Panc1 (cell line): ENCODE measurements at regions not wholly inside any gene's neighbourhood (a gene's known extent, or its start where the extent isn't known, plus 50 kb on each side); places are given as distances from the start of the nearest gene placed in this dataset.

ENCODE experiments used
- ATAC-seq: fragments of 200-7000 bp; cut with Tn5 transposase; 2 replicates; pipeline ENCODE4 v1.9.1; 2020; ENCODE audit warnings: mild to moderate bottlenecking, moderate library complexity
- BruUV-seq: library from RNA; stranded (reverse); fragments of 400-500 nt; replicated peaks from 2 replicates; lab custom pipeline; 2021; lab: Mats Ljungman, UMichigan
- CTCF ChIA-PET: fragments of 300-600 bp; sonication (Branson Sonifier 250); formaldehyde crosslinking; loops from one replicate; lab custom pipeline; 2022; ENCODE audit warnings: antibody characterized with exemption; lab: Charles Lee
- POLR2A ChIA-PET: fragments of 300-600 bp; sonication (Branson Sonifier 250); formaldehyde crosslinking; loops from one replicate; lab custom pipeline; 2022; ENCODE audit warnings: antibody characterized with exemption; lab: Charles Lee
- DNase-seq: peaks from one replicate; pipeline ENCODE4 v3.0.0-alpha.2; 2010; ENCODE audit warnings: low read depth, low spot score
- H3K27ac ChIP-seq: 2 replicates; pipeline ENCODE4 v1.5.1; 2011; ENCODE audit warnings: mild to moderate bottlenecking, low read length, inconsistent platforms
- H3K27me3 ChIP-seq: fragments of 200-500 bp; sonication (Bioruptor generic); 2 replicates; pipeline ENCODE4 v1.6.0; 2014; ENCODE audit warnings: low read length, inconsistent platforms; ENCODE audit not compliant: control insufficient read depth, insufficient read depth
- H3K36me3 ChIP-seq: fragments of 200-500 bp; sonication (Bioruptor generic); 2 replicates; pipeline ENCODE4 v1.5.1; 2014; ENCODE audit warnings: inconsistent platforms, mild to moderate bottlenecking, low read length, moderate library complexity; ENCODE audit not compliant: control insufficient read depth, insufficient read depth
- H3K4me1 ChIP-seq: 2 replicates; pipeline ENCODE4 v1.5.1; 2011; ENCODE audit warnings: inconsistent platforms, mild to moderate bottlenecking, low read length, moderate library complexity; ENCODE audit not compliant: control insufficient read depth, insufficient read depth
- H3K4me3 ChIP-seq, 2 experiments: 2 replicates each; pipeline ENCODE4 v1.5.1; 2011 to 2012; ENCODE audit warnings: low read depth in 2 of 2, low read length in 2 of 2, mild to moderate bottlenecking in 2 of 2, inconsistent platforms in 1 of 2, moderate library complexity in 1 of 2
- H3K9me3 ChIP-seq: fragments of 200-500 bp; sonication (Bioruptor generic); 2 replicates; pipeline ENCODE4 v1.5.1; 2014; ENCODE audit warnings: low read depth, mild to moderate bottlenecking, inconsistent platforms, low read length, moderate library complexity; ENCODE audit not compliant: control insufficient read depth, insufficient read depth
- POLR2AphosphoS5 ChIP-seq: IDR thresholded peaks from 2 replicates; pipeline ENCODE4 v1.6.1; 2012; ENCODE audit warnings: mild to moderate bottlenecking, low read depth, low read length, moderate library complexity
- SIN3A ChIP-seq: IDR thresholded peaks from 2 replicates; pipeline ENCODE4 v1.6.1; 2012; ENCODE audit warnings: low read depth, mild to moderate bottlenecking, low read length, moderate library complexity, borderline replicate concordance; ENCODE audit not compliant: insufficient read depth
- TCF7L2 ChIP-seq: IDR thresholded peaks from 2 replicates; pipeline ENCODE4 v1.6.1; 2011; ENCODE audit warnings: mild to moderate bottlenecking, low read depth, low read length, inconsistent platforms
- in situ Hi-C: cut with HindIII; loops from 2 replicates; pipeline ENCODE4 v1.10.0; 2016; ENCODE audit warnings: low sequenced_read_pairs, low pct_unique_long_range_greater_than_20kb
- intact Hi-C: fragments of 100-400 bp; cut with micrococcal nuclease; formaldehyde crosslinking; loops from one replicate; pipeline ENCODE4 v1.10.0; 2022; ENCODE audit not compliant: unreplicated experiment
- TF ChIP-seq, protein P1 (sequence below): fragments of 450-650 bp; IDR thresholded peaks from 2 replicates; pipeline ENCODE4 v1.5.1; 2017; ENCODE audit warnings: mild to moderate bottlenecking
- TF ChIP-seq, protein P2 (sequence below), 2 experiments: IDR thresholded peaks; 2 replicates each; pipeline ENCODE4 v1.6.1; 2011 to 2012; ENCODE audit warnings: low read depth in 2 of 2, control low read depth in 1 of 2, low read length in 1 of 2, mild to moderate bottlenecking in 1 of 2, moderate library complexity in 1 of 2; ENCODE audit not compliant: insufficient read depth in 1 of 2

GRCh38 chr1:224542783-224543440 lies 73.2 kb upstream of the CNIH3 start:
- no TSS peak for BruUV-seq
- Histone ChIP-seq H3K27me3 (no peaks in the 10 kb centered on the region), H3K36me3 (no peaks in the 10 kb centered on the region), H3K9me3 (no peaks in the 10 kb centered on the region), H3K27ac (no peak overlapping the region), H3K4me3 (no peak overlapping the region), H3K4me1 (no peaks in the 10 kb centered on the region)
- intact Hi-C loops = no loop called here
- ChIA-PET CTCF (no interaction called here), POLR2A (no interaction called here)
- DNase-seq = no peak
- peak; percentile 89 for ATAC-seq
- no peak for TF ChIP-seq POLR2AphosphoS5
- TF ChIP-seq, protein P1, sequence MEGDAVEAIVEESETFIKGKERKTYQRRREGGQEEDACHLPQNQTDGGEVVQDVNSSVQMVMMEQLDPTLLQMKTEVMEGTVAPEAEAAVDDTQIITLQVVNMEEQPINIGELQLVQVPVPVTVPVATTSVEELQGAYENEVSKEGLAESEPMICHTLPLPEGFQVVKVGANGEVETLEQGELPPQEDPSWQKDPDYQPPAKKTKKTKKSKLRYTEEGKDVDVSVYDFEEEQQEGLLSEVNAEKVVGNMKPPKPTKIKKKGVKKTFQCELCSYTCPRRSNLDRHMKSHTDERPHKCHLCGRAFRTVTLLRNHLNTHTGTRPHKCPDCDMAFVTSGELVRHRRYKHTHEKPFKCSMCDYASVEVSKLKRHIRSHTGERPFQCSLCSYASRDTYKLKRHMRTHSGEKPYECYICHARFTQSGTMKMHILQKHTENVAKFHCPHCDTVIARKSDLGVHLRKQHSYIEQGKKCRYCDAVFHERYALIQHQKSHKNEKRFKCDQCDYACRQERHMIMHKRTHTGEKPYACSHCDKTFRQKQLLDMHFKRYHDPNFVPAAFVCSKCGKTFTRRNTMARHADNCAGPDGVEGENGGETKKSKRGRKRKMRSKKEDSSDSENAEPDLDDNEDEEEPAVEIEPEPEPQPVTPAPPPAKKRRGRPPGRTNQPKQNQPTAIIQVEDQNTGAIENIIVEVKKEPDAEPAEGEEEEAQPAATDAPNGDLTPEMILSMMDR = no peak
- TF ChIP-seq, protein P2, sequence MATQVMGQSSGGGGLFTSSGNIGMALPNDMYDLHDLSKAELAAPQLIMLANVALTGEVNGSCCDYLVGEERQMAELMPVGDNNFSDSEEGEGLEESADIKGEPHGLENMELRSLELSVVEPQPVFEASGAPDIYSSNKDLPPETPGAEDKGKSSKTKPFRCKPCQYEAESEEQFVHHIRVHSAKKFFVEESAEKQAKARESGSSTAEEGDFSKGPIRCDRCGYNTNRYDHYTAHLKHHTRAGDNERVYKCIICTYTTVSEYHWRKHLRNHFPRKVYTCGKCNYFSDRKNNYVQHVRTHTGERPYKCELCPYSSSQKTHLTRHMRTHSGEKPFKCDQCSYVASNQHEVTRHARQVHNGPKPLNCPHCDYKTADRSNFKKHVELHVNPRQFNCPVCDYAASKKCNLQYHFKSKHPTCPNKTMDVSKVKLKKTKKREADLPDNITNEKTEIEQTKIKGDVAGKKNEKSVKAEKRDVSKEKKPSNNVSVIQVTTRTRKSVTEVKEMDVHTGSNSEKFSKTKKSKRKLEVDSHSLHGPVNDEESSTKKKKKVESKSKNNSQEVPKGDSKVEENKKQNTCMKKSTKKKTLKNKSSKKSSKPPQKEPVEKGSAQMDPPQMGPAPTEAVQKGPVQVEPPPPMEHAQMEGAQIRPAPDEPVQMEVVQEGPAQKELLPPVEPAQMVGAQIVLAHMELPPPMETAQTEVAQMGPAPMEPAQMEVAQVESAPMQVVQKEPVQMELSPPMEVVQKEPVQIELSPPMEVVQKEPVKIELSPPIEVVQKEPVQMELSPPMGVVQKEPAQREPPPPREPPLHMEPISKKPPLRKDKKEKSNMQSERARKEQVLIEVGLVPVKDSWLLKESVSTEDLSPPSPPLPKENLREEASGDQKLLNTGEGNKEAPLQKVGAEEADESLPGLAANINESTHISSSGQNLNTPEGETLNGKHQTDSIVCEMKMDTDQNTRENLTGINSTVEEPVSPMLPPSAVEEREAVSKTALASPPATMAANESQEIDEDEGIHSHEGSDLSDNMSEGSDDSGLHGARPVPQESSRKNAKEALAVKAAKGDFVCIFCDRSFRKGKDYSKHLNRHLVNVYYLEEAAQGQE (IDR thresholded peaks at IDR 0.05; ENCODE audit: insufficient read depth in 1 of 2, low read depth in 2 of 2, low read length in 1 of 2) = no peak
- TF ChIP-seq TCF7L2 = no peak
- no peak for TF ChIP-seq SIN3A
- in situ Hi-C loops = no loop called here

DNA sequence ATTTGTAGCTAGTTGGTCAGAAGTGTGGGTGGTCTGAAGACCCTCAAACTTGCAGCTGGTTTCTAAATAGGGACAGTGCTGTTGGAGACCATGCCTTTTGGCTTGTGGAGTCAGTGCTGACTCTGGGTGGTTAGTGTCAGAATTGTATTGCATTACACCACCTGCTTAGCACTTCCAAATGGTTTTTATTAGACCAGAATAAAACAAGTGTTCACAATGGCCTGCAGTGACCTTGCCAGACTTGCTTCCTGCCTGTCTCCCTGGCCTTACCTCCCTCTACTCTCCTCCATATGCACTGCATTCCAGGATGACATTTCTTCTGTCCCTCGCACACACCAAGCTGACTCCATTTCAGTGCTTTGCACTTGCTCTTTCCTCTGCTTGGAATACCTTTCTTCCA lies 72.7 kb upstream of the CNIH3 start:
- no TSS peak for BruUV-seq
- POLR2A ChIA-PET = no interaction called here
- no peaks in the 10 kb centered on the region for H3K9me3 ChIP-seq
- no peak overlapping the region for H3K27ac ChIP-seq
- intact Hi-C loops (no loop called here), in situ Hi-C loops (no loop called here)
- no peaks in the 10 kb centered on the region for H3K36me3 ChIP-seq
- TF ChIP-seq, protein P2 (IDR thresholded peaks at IDR 0.05; ENCODE audit: insufficient read depth in 1 of 2, low read depth in 2 of 2, low read length in 1 of 2) = no peak
- TF ChIP-seq TCF7L2 = no peak
- H3K27me3 ChIP-seq = no peaks in the 10 kb centered on the region
- ATAC-seq (no peak), DNase-seq (no peak)
- no peaks in the 10 kb centered on the region for H3K4me1 ChIP-seq
- H3K4me3 ChIP-seq = no peak overlapping the region
- CTCF ChIA-PET = no interaction called here
